RWPE2 (cell line): ENCODE measurements at regions not wholly inside any gene's neighbourhood (a gene's known extent, or its start where the extent isn't known, plus 50 kb on each side); places are given as distances from the start of the nearest gene placed in this dataset.

Source experiments
- ATAC-seq: fragments of 200-7000 bp; cut with Tn5 transposase; 3 replicates; pipeline ENCODE4 v1.9.1; 2021; ENCODE audit warnings: low read depth
- DNase-seq: peaks from one replicate; pipeline ENCODE4 v3.0.0-alpha.2; 2020; ENCODE audit warnings: low spot score
- H3K27ac ChIP-seq: fragments of 450-650 bp; 2 replicates; pipeline ENCODE4 v1.5.1; 2017; ENCODE audit warnings: mild to moderate bottlenecking; ENCODE audit not compliant: poor library complexity, severe bottlenecking
- H3K27me3 ChIP-seq: fragments of 250-450 bp; sonication (Bioruptor Pico); 2 replicates; pipeline ENCODE4 v1.5.1; 2021; ENCODE audit warnings: mild to moderate bottlenecking, moderate library complexity; ENCODE audit not compliant: insufficient read depth, poor library complexity, severe bottlenecking
- H3K36me3 ChIP-seq: fragments of 250-450 bp; sonication (Bioruptor Pico); 2 replicates; pipeline ENCODE4 v1.5.1; 2020; ENCODE audit warnings: low read depth, mild to moderate bottlenecking, moderate library complexity
- H3K4me1 ChIP-seq: fragments of 250-450 bp; sonication (Bioruptor Pico); 2 replicates; pipeline ENCODE4 v1.5.1; 2021; ENCODE audit warnings: mild to moderate bottlenecking, moderate library complexity; ENCODE audit not compliant: insufficient read depth, poor library complexity, severe bottlenecking
- H3K4me3 ChIP-seq: fragments of 250-450 bp; sonication (Bioruptor Pico); 2 replicates; pipeline ENCODE4 v1.5.1; 2021; ENCODE audit warnings: mild to moderate bottlenecking, moderate library complexity; ENCODE audit not compliant: severe bottlenecking
- H3K9me3 ChIP-seq: fragments of 250-450 bp; sonication (Bioruptor Pico); 2 replicates; pipeline ENCODE4 v1.5.1; 2021; ENCODE audit warnings: mild to moderate bottlenecking, moderate library complexity; ENCODE audit not compliant: severe bottlenecking
- CTCF ChIP-seq: fragments of 450-650 bp; IDR thresholded peaks from one replicate; pipeline ENCODE4 v1.5.1; 2017; ENCODE audit warnings: mild to moderate bottlenecking, moderate library complexity; ENCODE audit not compliant: poor library complexity, severe bottlenecking

- peaks cover 5% of the 10 kb centered on the region for H3K27me3 ChIP-seq
- no peak overlapping the region for H3K4me3 ChIP-seq
- H3K36me3 ChIP-seq: no peaks in the 10 kb centered on the region
- no peak for TF ChIP-seq CTCF
- no peak for ATAC-seq
- no peaks in the 10 kb centered on the region for H3K4me1 ChIP-seq
- DNase-seq: no peak
- no peaks in the 10 kb centered on the region for H3K9me3 ChIP-seq
- H3K27ac ChIP-seq: no peak overlapping the region
These were observed 62.6 kb upstream of the PRR20G start for GRCh38 chr3:127350172-127351050.

- no peaks in the 10 kb centered on the region for H3K9me3 ChIP-seq
- no peaks in the 10 kb centered on the region for H3K36me3 ChIP-seq
- no peak overlapping the region for H3K4me3 ChIP-seq
- DNase-seq (no peak), ATAC-seq (no peak)
- TF ChIP-seq CTCF: no peak
- no peak overlapping the region for H3K27ac ChIP-seq
- no peaks in the 10 kb centered on the region for H3K4me1 ChIP-seq
- H3K27me3 ChIP-seq: peaks cover 5% of the 10 kb centered on the region
These were observed 61.8 kb upstream of the PRR20G start for GRCh38 chr3:127349501-127350171.

GRCh38 chr3:127342735-127343134 lies 54.9 kb upstream of the PRR20G start:
- ATAC-seq (no peak), DNase-seq (no peak)
- Histone ChIP-seq H3K9me3 (no peaks in the 10 kb centered on the region), H3K27ac (no peak overlapping the region), H3K27me3 (peaks cover 5% of the 10 kb centered on the region), H3K36me3 (no peaks in the 10 kb centered on the region), H3K4me1 (no peaks in the 10 kb centered on the region), H3K4me3 (no peak overlapping the region)
- TF ChIP-seq CTCF: no peak

- no peak for ATAC-seq
- DNase-seq: peak; percentile 27
- H3K27me3 ChIP-seq: no peaks in the 10 kb centered on the region
- no peaks in the 10 kb centered on the region for H3K9me3 ChIP-seq
- H3K4me3 ChIP-seq: no peak overlapping the region
- H3K36me3 ChIP-seq: no peaks in the 10 kb centered on the region
- no peak for TF ChIP-seq CTCF
- H3K27ac ChIP-seq: no peak overlapping the region
- H3K4me1 ChIP-seq: no peaks in the 10 kb centered on the region
These were observed 52.3 kb upstream of the PRR20G start for GRCh38 chr3:127339928-127340861.
